ENCODE measurements at regions not wholly inside any gene's neighbourhood (a gene's known extent, or its start where the extent isn't known, plus 50 kb on each side); places are given as distances from the start of the nearest gene placed in this dataset.
"Not testable (repeated sequence)": the region's sequence is repeated elsewhere in the genome, so short reads cannot be mapped to it uniquely, and the experiment has no call there.

DNA sequence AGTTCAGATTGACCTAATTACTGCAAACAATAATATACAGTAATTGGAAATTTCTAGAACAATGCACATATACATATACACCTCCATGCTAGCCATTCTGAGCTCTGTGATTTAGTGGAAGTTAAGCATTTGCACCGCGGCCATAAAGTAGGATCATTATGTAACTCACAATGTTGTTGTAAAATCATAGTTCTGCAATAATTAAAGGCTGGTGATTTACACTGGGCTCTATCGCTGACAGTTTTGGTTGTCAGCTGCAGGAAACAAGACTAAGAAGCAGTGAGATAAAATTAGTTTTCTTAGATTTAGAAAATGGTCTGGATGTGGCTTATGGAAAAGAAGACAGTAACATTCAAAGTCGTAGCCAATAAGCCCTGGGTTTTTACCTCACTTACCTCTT is 776.3 kb downstream of the TMEM121 start:
- no peak for DNase-seq (ENCODE audit: low read depth in 2 of 2)

- no peak for DNase-seq (ENCODE audit: low read depth in 2 of 2)
Observed at GRCh38 chr14:106304271-106304670, 777.9 kb downstream of the TMEM121 start.

- peak; percentile 42 to 72 for DNase-seq (ENCODE audit: low read depth in 2 of 2)
Observed at GRCh38 chr14:106308839-106309389, 782.5 kb downstream of the TMEM121 start.

DNA sequence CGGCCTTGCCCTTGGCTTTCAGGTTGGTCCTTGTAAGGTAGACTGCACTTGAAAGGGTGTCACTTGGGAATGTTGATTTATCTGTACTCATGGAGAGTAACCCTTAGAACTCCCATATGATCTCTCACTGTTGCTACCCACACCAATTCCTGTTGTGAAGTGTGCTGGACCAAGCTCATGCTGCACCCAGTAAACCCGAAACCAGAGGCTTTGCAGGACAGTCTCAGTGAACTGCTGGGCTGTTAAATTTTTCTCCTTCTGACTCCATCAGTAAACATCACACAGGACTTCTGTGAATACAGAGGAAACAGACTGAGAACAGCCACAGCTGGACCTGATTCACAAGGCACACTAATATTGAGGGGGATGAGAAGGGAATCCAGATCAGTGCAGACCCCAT is 783.0 kb downstream of the TMEM121 start:
- DNase-seq (ENCODE audit: low read depth in 2 of 2), result no peak

DNA sequence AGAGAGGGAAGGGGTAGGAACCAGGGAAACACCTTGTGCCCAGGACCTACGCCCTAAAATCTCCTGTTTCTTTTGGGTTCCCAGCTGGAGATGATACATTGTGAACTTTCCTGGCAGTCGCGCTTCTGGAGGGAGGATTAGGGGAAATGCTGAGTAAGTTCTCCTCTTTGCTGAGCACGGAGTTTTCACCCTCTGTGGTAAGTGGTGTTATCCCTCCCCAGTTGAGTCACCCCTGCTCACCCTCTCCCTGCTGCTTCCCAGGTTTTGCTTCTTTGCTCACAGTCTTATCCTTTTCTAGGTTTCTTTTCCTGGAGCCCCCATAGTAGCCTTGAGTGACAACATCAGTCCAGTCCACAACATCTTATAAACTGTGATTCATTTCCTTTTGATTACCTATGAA is 789.1 kb downstream of the TMEM121 start:
- DNase-seq (ENCODE audit: low read depth in 2 of 2), result no peak

- no peak for DNase-seq (ENCODE audit: low read depth in 2 of 2)
Observed at GRCh38 chr14:106317593-106317992, 791.2 kb downstream of the TMEM121 start.

DNA sequence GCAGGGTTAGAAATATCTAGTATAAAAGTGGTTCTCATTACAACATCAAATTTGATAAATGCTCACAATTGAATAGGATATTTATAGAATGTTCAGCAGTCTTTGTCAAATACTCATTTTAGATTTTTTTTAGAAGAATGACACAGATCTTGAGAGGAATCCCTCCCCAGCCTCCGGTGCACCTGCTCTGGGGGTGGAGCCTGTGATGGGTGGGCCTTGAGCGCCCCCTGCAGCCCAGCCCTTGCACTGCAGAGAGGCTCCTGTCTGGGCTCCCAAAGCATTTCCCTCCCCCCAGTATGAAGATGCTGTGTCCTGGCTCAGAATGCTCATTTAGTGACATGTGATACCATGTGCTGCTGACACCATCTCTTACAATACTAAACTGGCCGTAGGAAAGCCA is 792.3 kb downstream of the TMEM121 start:
- peak; percentile 34 to 37 for DNase-seq (ENCODE audit: low read depth in 2 of 2)

GRCh38 chr14:106323970-106324369 is 797.6 kb downstream of the TMEM121 start:
- peak; percentile 17 to 24 for DNase-seq (ENCODE audit: low read depth in 2 of 2)

DNA sequence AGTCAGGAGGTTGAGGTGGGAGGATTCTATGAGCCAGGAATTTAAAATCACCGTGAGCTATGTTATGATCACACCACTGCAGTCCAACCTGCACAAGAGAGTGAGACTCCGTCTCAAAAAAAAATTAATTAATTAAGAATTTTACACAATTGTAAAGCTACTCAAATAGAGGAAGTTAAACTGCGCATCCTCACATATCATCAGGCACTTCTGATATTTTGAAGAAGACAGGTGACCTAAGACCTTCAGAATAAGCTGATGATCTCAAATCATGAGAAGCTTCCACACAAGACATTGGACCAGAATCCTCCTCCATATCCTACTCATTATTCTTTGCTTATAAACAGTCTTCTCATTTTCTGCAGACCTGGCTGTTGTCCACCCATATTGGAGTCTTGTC is 800.9 kb downstream of the TMEM121 start:
- no peak for DNase-seq (ENCODE audit: low read depth in 2 of 2)

DNA sequence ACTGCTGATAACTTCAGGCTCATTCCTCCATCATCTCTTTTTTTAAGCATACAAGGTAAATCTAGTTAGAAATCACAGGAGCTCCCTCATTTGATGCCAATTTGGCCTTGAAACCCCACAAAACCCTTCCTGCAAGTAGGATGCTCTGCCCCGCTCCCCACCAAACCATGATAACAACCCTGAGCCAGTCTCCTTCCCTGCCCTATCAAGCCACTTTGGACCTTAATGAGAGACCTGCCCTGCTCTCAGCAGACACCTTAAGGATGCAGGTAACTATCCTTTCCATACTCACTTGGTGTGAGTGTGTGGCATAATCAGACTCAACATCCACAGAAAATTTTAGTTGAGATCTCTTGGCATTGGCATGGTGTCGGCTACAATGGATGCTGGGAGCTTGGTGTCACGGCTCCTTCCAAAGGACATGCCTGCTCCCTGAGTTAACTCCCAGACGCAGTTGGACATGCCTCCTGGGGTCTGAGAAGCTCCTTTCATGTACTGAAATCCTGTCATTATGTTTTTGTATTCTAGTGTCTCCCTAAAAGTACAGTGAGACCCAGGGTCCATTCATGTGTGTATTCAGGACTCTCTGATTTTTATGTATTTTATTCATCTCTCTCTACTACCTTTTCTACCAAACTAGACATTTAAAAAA is 801.4 kb downstream of the TMEM121 start:
- DNase-seq (ENCODE audit: low read depth in 2 of 2), result not testable (repeated sequence)

DNA sequence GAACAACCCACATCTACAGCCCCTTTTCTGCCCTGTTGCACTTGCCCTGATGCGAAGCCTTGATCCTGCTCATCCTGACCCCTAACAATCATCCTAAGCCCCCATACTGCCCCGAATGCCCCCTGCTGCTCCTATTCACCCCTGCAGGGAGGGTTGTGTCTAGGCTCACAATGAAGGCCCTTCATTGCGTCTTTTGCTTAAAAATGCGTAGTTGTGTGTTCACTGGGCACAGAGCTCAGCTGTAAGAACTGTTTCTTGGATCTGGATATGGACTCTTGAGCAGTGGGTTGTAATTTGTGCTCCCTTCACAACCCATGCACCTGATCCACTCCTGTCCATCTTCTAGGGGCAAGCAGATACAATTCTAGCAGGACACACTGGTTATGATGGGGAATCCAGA is 802.9 kb downstream of the TMEM121 start:
- DNase-seq (ENCODE audit: low read depth in 2 of 2), result not testable (repeated sequence)

DNA sequence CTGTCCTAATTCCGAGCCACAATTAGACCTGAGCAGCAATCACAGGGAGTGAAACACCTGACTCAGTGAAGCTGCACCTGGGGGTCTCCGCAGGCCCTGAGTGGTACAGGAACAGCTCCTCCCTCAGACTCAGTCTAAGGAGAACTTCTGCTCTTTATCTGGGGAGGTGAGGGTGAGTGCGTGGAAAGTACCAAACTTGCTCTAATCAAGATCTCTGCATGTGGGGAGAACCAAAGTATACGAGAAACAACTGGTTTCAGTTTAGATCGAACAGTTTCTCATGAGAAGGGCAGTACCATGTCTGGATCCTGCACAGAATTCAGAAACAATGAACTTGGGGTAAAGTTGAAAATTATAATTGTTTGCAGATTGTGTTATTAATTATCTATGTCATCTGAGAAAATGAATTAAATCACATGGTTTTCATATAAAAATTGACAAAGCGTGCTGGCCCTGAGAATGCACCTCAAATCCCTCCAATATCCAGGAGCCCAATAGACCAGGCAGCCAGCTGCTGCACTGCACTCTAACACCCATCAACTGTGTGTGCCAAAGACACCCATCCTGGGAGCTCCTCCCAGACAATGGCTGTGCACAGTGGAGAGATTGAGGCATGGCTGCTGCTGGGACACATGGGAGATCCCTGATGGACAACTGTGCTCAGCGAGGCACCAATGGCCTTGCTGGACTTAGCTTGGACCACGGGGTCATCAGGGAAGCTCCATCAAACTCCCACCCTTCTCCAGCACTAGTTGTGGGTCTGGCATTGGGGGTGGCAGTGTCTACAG is 803.8 kb downstream of the TMEM121 start:
- not testable (repeated sequence) for DNase-seq (ENCODE audit: low read depth in 2 of 2)

GRCh38 chr14:106334428-106335109 is 808.2 kb downstream of the TMEM121 start:
- DNase-seq (ENCODE audit: low read depth in 2 of 2), result peak; percentile 66 to 87

DNA sequence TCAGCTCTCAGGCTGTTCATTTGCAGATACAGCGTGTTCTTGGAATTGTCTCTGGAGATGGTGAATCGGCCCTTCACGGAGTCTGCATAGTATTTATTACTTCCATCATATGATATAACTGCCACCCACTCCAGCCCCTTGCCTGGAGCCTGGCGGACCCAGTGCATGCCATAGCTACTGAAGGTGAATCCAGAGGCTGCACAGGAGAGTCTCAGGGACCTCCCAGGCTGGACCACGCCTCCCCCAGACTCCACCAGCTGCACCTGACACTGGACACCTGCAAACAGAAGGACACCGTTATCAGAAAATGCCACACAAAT is 808.7 kb downstream of the TMEM121 start:
- DNase-seq (ENCODE audit: low read depth in 2 of 2), result not testable (repeated sequence)

- DNase-seq (ENCODE audit: low read depth in 2 of 2), result not testable (repeated sequence)
Observed at GRCh38 chr14:106338775-106339174, 812.4 kb downstream of the TMEM121 start.

DNA sequence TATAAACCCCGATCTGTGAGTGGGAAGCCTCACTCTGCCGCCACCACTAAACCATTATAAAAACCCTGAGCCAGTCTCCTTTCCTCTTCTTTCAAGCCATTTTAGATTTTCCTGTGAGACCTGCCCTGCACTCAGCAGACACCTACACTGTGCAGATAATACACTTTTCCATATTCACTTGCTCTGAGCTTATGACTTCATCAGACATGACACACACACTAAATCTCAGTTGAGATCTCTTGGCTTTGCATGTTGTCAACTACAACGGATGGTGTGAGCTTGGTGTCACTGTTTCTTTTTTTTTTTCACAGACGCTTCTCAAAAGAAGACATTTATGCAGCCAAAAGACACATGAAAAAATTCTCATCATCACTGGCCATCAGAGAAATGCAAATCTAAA is 814.3 kb downstream of the TMEM121 start:
- not testable (repeated sequence) for DNase-seq (ENCODE audit: low read depth in 2 of 2)

DNA sequence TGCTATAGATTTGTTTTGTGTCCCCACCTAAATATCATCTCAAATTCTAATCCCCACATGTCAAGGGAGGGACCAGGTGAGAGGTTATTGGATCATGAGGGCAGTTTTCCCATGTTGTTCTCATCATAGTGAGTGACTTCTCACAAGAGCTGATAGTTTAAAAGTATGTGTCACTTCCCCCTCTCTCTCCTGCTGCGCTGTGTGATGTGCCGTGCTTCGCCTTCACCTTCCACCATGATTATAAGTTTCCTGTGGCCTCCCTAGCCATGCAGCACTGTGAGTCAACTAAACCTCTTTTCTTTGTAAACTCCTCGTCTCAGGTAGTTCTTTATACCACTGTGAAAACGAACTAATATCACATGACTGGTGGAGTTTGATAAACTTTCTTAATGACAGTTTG is 814.8 kb downstream of the TMEM121 start:
- DNase-seq (ENCODE audit: low read depth in 2 of 2), result not testable (repeated sequence)

GRCh38 chr14:106343626-106344025 is 817.2 kb downstream of the TMEM121 start:
- DNase-seq (ENCODE audit: low read depth in 2 of 2), result no peak

- not testable (repeated sequence) for DNase-seq (ENCODE audit: low read depth in 2 of 2)
Observed at GRCh38 chr14:106344065-106344614, 817.8 kb downstream of the TMEM121 start.

DNA sequence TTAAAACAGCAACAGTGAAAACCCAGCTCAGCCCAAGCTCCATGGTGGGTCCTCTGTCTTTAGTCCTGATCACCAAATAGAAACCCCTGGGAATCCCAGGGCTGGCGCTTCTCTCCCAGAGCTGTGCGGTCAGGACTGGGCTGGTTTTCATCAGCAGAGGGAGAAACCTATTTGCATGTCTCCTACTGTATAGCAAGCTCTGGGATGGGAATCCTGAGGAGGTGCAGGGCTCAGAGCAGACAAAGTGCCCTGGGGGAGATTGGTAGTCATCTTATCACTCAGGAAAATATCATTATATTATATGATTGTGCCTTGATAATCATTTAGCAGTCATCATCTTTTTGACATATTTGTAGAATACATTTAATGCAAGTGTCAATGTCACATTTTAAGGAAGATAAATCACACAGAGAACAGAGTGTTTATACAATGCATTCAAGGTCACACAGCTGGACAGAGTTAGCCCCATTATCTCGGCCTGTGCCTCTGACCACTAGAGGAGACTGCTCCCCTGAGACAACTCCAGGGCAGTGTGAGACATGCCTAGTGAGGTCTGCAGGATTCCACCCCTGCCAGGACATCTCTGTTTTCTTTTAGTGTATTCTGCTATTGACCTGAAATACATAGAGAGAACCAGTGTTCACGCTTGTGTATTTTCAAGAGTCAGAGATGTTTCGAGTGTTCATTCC is 818.6 kb downstream of the TMEM121 start:
- DNase-seq (ENCODE audit: low read depth in 2 of 2), result not testable (repeated sequence)

- no peak for DNase-seq (ENCODE audit: low read depth in 2 of 2)
Observed at GRCh38 chr14:106346084-106346483, 819.7 kb downstream of the TMEM121 start.
